GM08714 (cell line): ENCODE measurements at regions not wholly inside any gene's neighbourhood (a gene's known extent, or its start where the extent isn't known, plus 50 kb on each side); places are given as distances from the start of the nearest gene placed in this dataset.
A peak's percentile ranks its signal among the peaks of the same experiment; 100 is the strongest.
"Not testable (repeated sequence)": the region's sequence is repeated elsewhere in the genome, so short reads cannot be mapped to it uniquely, and the experiment has no call there.

Experiments
- H3K4me3 ChIP-seq: fragments of 200-500 bp; sonication (Bioruptor generic); 2 replicates; pipeline ENCODE4 v1.5.1; 2014; ENCODE audit warnings: mild to moderate bottlenecking, low read length, inconsistent platforms
- ZNF274 ChIP-seq: IDR thresholded peaks from 2 replicates; pipeline ENCODE4 v1.6.1; 2012; ENCODE audit warnings: mild to moderate bottlenecking, low read depth, low read length

GRCh38 chr21:25462517-25462971 is 144.7 kb downstream of the MRPL39 start:
- no peak for TF ChIP-seq ZNF274

GRCh38 chr21:25461725-25462124 is 145.6 kb downstream of the MRPL39 start:
- TF ChIP-seq ZNF274 = no peak
- no peak overlapping the region for H3K4me3 ChIP-seq

More at GRCh38 chr21:25462517-25462971, 144.7 kb downstream of the MRPL39 start:
- H3K4me3 ChIP-seq = peak overlapping the region; percentile 10; the same call in 1 of the 2 replicates

- TF ChIP-seq ZNF274 = no peak
These were observed 147.3 kb downstream of the MRPL39 start for GRCh38 chr21:25459993-25460392.

GRCh38 chr21:25459365-25459764 is 147.9 kb downstream of the MRPL39 start:
- no peak for TF ChIP-seq ZNF274
- no peak overlapping the region for H3K4me3 ChIP-seq

More at GRCh38 chr21:25459993-25460392, 147.3 kb downstream of the MRPL39 start:
- H3K4me3 ChIP-seq = no peak overlapping the region

GRCh38 chr21:25458484-25458883 is 148.8 kb downstream of the MRPL39 start:
- no peak overlapping the region for H3K4me3 ChIP-seq
- no peak for TF ChIP-seq ZNF274

- H3K4me3 ChIP-seq = no peak overlapping the region; the same call in 1 of the 2 replicates
- TF ChIP-seq ZNF274 = no peak
These were observed 149.3 kb downstream of the MRPL39 start for GRCh38 chr21:25457946-25458345.

GRCh38 chr21:25457411-25457810 is 149.9 kb downstream of the MRPL39 start:
- H3K4me3 ChIP-seq = no peak overlapping the region
- TF ChIP-seq ZNF274 = no peak

GRCh38 chr21:25456672-25457071 is 150.6 kb downstream of the MRPL39 start:
- TF ChIP-seq ZNF274 = no peak
- no peak overlapping the region; the same call in 1 of the 2 replicates for H3K4me3 ChIP-seq

- H3K4me3 ChIP-seq = no peak overlapping the region
- no peak for TF ChIP-seq ZNF274
These were observed 153.8 kb downstream of the MRPL39 start for GRCh38 chr21:25453524-25453923.

- no peak overlapping the region for H3K4me3 ChIP-seq
- TF ChIP-seq ZNF274 = no peak
These were observed 157.3 kb downstream of the MRPL39 start for GRCh38 chr21:25449950-25450349.

GRCh38 chr21:25441835-25442234 is 165.4 kb downstream of the MRPL39 start:
- TF ChIP-seq ZNF274 = no peak
- no peak overlapping the region for H3K4me3 ChIP-seq

GRCh38 chr21:25437465-25437864 is 169.8 kb downstream of the MRPL39 start:
- H3K4me3 ChIP-seq = not testable (repeated sequence)

GRCh38 chr21:25428537-25428936 is 178.7 kb downstream of the MRPL39 start:
- H3K4me3 ChIP-seq = no peak overlapping the region
- no peak for TF ChIP-seq ZNF274

- no peak overlapping the region for H3K4me3 ChIP-seq
These were observed 179.5 kb downstream of the MRPL39 start for GRCh38 chr21:25427828-25428227.

GRCh38 chr21:25426580-25426979 is 180.7 kb downstream of the MRPL39 start:
- no peak for TF ChIP-seq ZNF274
- no peak overlapping the region for H3K4me3 ChIP-seq

More at GRCh38 chr21:25427828-25428227, 179.5 kb downstream of the MRPL39 start:
- no peak for TF ChIP-seq ZNF274

GRCh38 chr21:25425156-25425555 is 182.1 kb downstream of the MRPL39 start:
- TF ChIP-seq ZNF274 = no peak
- no peak overlapping the region; the same call in 1 of the 2 replicates for H3K4me3 ChIP-seq

- no peak for TF ChIP-seq ZNF274
- peak overlapping the region; percentile 82; the same call in 1 of the 2 replicates for H3K4me3 ChIP-seq
These were observed 182.6 kb downstream of the MRPL39 start for GRCh38 chr21:25424634-25425033.
